Adrenal gland (tissue), 9 donors: ENCODE measurements at regions not wholly inside any gene's neighbourhood (a gene's known extent, or its start where the extent isn't known, plus 50 kb on each side); places are given as distances from the start of the nearest gene placed in this dataset.

Experiments used
- DNase-seq, 7 donors: peaks; one replicate each; pipeline ENCODE4 v3.0.0-alpha.2; 2019 to 2020
- H3K27ac ChIP-seq, 5 donors: fragments of 200-600 bp; sonication (generic) in 4 of 5; 1 replicate in 3 of 5; 2 replicates in 2 of 5; pipeline versions ENCODE4 v1.5.1 to v1.8.0; 2016 to 2020; ENCODE audit warnings: mild to moderate bottlenecking in 1 of 5
- H3K27me3 ChIP-seq: fragments of 200-600 bp; 2 replicates; pipeline ENCODE4 v1.8.0; 2021
- H3K36me3 ChIP-seq, 2 donors: fragments of 200-600 bp; replicated peaks in 1 of 2; 1 replicate in 1 of 2; 2 replicates in 1 of 2; pipeline versions ENCODE4 v1.5.1 to v1.8.0; 2018 to 2022
- H3K4me1 ChIP-seq, 2 donors: fragments of 200-600 bp; replicated peaks in 1 of 2; 1 replicate in 1 of 2; 2 replicates in 1 of 2; pipeline versions ENCODE4 v1.5.1 to v1.8.0; 2018 to 2021
- H3K4me3 ChIP-seq, 4 donors: fragments of 200-600 bp; sonication (generic) in 3 of 4; one replicate each; pipeline ENCODE4 v1.5.1; 2016 to 2018
- H3K9me3 ChIP-seq, 3 donors: fragments of 200-600 bp; sonication (generic) in 1 of 3; replicated peaks in 1 of 3; 1 replicate in 2 of 3; 2 replicates in 1 of 3; pipeline versions ENCODE4 v1.5.1 to v1.8.0; 2016 to 2021
- POLR2A ChIP-seq, 2 donors: fragments of 450-650 bp; IDR thresholded peaks; one replicate each; pipeline ENCODE4 v1.6.1; 2017; ENCODE audit warnings: antibody characterized with exemption in 2 of 2, mild to moderate bottlenecking in 2 of 2, moderate library complexity in 1 of 2
- WGBS, 4 donors: extraction: QIAGEN DNeasy Blood & Tissue Kit in 2 of 4; methylation state at CpG; one replicate each; pipeline versions ENCODE4 v1.1.5 to v1.1.7; 2013 to 2017; 5-methylcytosine and 5-hydroxymethylcytosine counted together
- intact Hi-C, 2 donors: fragments of 100-400 bp; cut with DNase I; formaldehyde crosslinking; loops; one replicate each; pipeline versions ENCODE4 v1.14.1 to v1.15.0; 2022 to 2023
- TF ChIP-seq, protein P1 (sequence below), 6 experiments: fragments of 450-650 bp in 4 of 6; fragments of 200-600 bp in 2 of 6; sonication (generic) in 1 of 6; IDR thresholded peaks; 1 replicate in 5 of 6; 2 replicates in 1 of 6; pipeline versions ENCODE4 v1.5.1 to v1.8.0; 2016 to 2021; ENCODE audit warnings: antibody characterized with exemption in 6 of 6, mild to moderate bottlenecking in 2 of 6, moderate library complexity in 1 of 6
- donor health status: healthy with polysubstance abuse.
- donor health status: Bipolar disorder and iron deficiency.
- donor health status: DM: yes; HTN: yes; CAD: no.
- donor health status: DM: no; HTN: no; CAD: no.
- donor health status: DM: no; HTN: no; CAD: no.

DNA sequence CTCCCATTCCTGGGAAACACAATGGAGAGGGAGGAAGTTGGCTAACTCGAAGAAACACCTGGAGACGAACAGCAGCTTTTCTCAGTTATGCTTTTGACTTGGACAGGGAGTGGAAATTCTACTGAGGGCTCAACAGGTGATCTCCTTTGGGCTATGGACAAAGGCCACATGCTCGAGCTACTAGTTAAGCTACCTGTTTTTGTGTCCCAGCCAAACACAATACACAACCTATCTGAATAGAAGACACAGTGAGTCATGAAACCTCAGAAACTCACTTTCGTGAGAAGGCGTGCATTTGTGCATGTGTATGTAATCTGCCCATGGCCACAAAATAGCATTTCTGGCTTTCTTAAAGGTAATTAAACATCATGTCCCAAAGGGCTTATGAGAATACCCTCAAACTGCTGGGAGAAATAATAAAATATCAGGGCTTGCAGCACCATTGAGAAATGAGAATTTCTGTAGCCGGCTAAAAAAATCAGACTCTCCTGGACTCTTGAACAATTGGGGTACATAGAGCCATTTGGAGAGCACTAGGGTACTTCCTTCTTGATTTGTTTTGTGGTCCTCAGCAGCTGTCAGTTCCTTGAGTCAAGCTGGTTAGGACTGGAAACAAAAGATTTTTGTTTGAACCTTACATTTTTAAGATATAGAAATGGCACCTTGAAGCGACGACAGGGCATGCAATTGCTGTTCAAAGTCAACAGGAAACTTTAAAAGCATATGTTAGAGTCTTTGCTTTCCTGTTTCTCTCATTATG, 85.5 kb upstream of the PTHLH start:
- WGBS, 4 donors: 77 to 82% (median 80%) methylated on average over 8 of the region's 8 CpGs
- TF ChIP-seq POLR2A (IDR thresholded peaks at IDR 0.05): no peak
- TF ChIP-seq, protein P1, sequence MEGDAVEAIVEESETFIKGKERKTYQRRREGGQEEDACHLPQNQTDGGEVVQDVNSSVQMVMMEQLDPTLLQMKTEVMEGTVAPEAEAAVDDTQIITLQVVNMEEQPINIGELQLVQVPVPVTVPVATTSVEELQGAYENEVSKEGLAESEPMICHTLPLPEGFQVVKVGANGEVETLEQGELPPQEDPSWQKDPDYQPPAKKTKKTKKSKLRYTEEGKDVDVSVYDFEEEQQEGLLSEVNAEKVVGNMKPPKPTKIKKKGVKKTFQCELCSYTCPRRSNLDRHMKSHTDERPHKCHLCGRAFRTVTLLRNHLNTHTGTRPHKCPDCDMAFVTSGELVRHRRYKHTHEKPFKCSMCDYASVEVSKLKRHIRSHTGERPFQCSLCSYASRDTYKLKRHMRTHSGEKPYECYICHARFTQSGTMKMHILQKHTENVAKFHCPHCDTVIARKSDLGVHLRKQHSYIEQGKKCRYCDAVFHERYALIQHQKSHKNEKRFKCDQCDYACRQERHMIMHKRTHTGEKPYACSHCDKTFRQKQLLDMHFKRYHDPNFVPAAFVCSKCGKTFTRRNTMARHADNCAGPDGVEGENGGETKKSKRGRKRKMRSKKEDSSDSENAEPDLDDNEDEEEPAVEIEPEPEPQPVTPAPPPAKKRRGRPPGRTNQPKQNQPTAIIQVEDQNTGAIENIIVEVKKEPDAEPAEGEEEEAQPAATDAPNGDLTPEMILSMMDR (IDR thresholded peaks at IDR 0.05): no peak
- intact Hi-C loops: no loop called here

DNA sequence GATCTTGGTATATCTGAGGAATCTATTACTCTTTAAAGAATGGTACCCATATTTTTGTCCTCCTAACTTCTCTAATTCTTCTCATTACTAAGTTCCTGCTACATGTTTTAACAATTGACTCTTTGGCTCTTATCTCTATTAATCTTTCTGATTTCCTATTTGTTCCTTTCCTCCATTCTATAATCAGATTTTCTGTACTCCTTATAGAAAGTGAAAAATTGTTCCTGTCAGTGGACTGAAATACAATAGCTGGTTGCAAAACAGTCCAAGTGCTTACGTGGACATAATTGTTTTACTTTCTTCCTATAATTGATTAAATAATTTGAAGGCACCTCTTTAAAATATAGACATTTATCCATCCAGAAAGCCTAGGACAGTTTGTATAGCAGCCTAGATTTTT, 86.7 kb upstream of the PTHLH start:
- no peak overlapping the region for H3K4me3 ChIP-seq
- TF ChIP-seq, protein P1 (IDR thresholded peaks at IDR 0.05): no peak
- TF ChIP-seq POLR2A (IDR thresholded peaks at IDR 0.05): no peak
- 59 to 72% (median 66%) methylated on average over 1 of the region's 1 CpG for WGBS, 4 donors
- H3K9me3 ChIP-seq: no peaks in the 10 kb centered on the region
- H3K36me3 ChIP-seq: no peaks in the 10 kb centered on the region
- H3K27ac ChIP-seq: no peak overlapping the region
- DNase-seq: no peak
- H3K27me3 ChIP-seq: no peaks in the 10 kb centered on the region
- H3K4me1 ChIP-seq: peaks cover 0 to 8% of the 10 kb centered on the region in 2 donors
- intact Hi-C loops: no loop called here

More for the DNA sequence above, 85.5 kb upstream of the PTHLH start:
- DNase-seq: no peak
- Histone ChIP-seq H3K27ac (no peak overlapping the region), H3K27me3 (no peaks in the 10 kb centered on the region), H3K36me3 (no peaks in the 10 kb centered on the region), H3K4me3 (no peak overlapping the region), H3K4me1 (peaks cover 0 to under 1% of the 10 kb centered on the region in 2 donors), H3K9me3 (no peaks in the 10 kb centered on the region)

DNA sequence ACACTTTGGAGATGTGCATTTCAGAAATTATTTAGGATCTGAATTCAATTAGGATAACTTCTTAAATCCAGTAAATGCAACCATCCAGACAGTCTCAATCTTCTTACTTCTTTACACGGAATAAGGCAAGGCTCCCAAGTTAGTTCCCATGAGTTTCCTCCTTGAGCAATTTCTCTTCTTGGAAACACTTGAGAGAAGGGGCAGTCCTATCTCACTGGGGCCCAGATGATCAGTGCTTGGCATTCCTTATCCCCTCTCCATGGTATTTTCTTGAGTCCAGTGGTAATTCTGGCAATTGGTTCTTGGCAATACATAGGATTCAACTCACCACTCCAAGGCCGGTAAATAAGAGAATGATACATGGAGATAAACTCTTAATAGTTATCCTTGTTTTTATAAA, 87.1 kb upstream of the PTHLH start:
- DNase-seq: no peak
- no peaks in the 10 kb centered on the region for H3K9me3 ChIP-seq
- H3K27ac ChIP-seq: no peak overlapping the region
- 62 to 75% (median 75%) methylated on average over 2 of the region's 2 CpGs for WGBS, 4 donors
- H3K4me1 ChIP-seq: peaks cover 0 to 8% of the 10 kb centered on the region in 2 donors
- intact Hi-C loops: no loop called here
- no peaks in the 10 kb centered on the region for H3K27me3 ChIP-seq
- no peaks in the 10 kb centered on the region for H3K36me3 ChIP-seq
- no peak overlapping the region for H3K4me3 ChIP-seq
- TF ChIP-seq POLR2A (IDR thresholded peaks at IDR 0.05): no peak
- TF ChIP-seq, protein P1 (IDR thresholded peaks at IDR 0.05): no peak

DNA sequence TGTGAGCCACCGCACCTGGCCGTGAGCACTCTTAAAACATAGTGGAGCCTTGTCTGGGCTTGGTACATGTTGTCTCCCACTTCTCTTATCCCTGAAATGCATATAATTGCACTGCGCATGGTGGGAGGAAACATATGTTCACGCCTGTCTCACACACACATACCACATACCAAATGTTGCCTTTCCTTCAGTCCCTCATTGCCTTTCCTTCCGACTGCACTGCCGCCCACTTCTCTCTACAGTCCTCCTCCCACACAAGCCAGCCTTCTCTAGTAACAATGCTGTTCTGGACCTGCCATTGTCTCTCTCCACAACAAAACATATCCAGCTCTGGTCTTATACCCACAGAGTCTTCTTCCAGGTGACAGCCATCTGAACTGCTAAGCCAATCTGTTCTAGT, 88.3 kb upstream of the PTHLH start:
- Histone ChIP-seq H3K27ac (no peak overlapping the region), H3K4me1 (peaks cover 0 to 8% of the 10 kb centered on the region in 2 donors), H3K36me3 (no peaks in the 10 kb centered on the region), H3K9me3 (no peaks in the 10 kb centered on the region), H3K4me3 (no peak overlapping the region), H3K27me3 (no peaks in the 10 kb centered on the region)
- intact Hi-C loops: no loop called here
- DNase-seq: no peak
- TF ChIP-seq, protein P1 (IDR thresholded peaks at IDR 0.05): no peak
- no peak for TF ChIP-seq POLR2A (IDR thresholded peaks at IDR 0.05)
- 88 to 94% (median 91%) methylated on average over 6 of the region's 6 CpGs for WGBS, 4 donors
